LNCaP clone FGC (cell line): ENCODE measurements at regions not wholly inside any gene's neighbourhood (a gene's known extent, or its start where the extent isn't known, plus 50 kb on each side); places are given as distances from the start of the nearest gene placed in this dataset.

Experiments
- DNase-seq: peaks from one replicate; pipeline ENCODE4 v3.0.0-alpha.2; 2011; ENCODE audit warnings: low read depth
- H3K4me3 ChIP-seq: 2 replicates; pipeline ENCODE4 v1.5.1; 2011; ENCODE audit warnings: mild to moderate bottlenecking, low read depth, low read length, control low read depth
- TF ChIP-seq, protein P1 (sequence below): IDR thresholded peaks from 2 replicates; pipeline ENCODE4 v1.5.1; 2012; ENCODE audit warnings: mild to moderate bottlenecking; ENCODE audit not compliant: control insufficient read depth, insufficient read depth; ENCODE audit errors: extremely low read depth

DNA sequence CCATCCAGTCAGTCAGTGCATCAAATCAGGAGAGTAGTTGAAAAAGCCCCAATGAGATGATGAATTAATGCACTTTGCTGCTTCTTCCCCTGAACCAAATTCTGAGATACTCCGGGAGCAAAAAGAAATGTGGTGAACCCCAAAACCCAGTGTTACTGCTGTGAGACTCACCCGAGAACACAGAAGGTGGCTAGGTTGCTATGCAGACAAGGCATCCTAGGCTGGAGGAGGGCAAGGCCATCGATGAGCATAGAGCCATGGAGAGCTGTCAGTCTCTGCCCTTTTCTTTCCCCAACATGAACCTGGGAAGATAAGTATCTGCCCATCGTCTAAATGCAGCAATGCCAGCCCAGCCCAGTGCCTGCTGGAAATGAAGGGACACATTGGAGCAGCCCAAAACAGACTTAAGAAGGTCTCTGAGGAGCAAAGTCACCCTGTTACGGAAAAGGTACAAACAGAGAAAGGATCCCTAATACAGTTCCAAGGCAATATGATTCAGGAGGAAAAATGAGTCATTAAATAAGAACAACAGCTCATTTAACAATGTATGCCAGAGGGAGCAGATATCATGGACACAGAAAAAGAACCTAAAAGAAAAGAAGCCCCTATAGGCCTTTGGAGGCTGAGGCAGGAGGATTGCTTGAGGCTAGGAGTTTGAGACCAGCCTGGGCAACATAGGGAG is 272.0 kb downstream of the FOXO1 start:
- TF ChIP-seq, protein P1, sequence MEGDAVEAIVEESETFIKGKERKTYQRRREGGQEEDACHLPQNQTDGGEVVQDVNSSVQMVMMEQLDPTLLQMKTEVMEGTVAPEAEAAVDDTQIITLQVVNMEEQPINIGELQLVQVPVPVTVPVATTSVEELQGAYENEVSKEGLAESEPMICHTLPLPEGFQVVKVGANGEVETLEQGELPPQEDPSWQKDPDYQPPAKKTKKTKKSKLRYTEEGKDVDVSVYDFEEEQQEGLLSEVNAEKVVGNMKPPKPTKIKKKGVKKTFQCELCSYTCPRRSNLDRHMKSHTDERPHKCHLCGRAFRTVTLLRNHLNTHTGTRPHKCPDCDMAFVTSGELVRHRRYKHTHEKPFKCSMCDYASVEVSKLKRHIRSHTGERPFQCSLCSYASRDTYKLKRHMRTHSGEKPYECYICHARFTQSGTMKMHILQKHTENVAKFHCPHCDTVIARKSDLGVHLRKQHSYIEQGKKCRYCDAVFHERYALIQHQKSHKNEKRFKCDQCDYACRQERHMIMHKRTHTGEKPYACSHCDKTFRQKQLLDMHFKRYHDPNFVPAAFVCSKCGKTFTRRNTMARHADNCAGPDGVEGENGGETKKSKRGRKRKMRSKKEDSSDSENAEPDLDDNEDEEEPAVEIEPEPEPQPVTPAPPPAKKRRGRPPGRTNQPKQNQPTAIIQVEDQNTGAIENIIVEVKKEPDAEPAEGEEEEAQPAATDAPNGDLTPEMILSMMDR, result no peak
- no peak overlapping the region for H3K4me3 ChIP-seq
- no peak for DNase-seq

DNA sequence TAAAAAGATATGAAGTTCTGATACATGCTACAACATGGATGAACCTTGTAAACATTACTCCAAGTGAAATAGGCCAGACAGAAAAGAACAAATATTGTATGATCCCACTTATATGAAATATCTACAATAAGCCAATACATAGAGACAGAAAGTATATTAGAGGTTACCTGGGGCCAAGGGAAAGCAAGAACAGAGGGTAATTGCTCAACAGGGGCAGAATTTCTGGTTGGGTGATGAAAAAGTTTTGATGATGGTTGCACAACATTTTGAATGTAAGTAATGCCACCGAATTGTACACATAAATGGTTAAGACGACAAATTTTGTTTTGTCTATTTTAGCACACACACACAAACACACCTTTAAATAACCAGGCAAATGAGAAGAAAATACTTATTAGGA is 268.4 kb downstream of the FOXO1 start:
- TF ChIP-seq, protein P1, result no peak
- H3K4me3 ChIP-seq, result no peak overlapping the region
- no peak for DNase-seq

DNA sequence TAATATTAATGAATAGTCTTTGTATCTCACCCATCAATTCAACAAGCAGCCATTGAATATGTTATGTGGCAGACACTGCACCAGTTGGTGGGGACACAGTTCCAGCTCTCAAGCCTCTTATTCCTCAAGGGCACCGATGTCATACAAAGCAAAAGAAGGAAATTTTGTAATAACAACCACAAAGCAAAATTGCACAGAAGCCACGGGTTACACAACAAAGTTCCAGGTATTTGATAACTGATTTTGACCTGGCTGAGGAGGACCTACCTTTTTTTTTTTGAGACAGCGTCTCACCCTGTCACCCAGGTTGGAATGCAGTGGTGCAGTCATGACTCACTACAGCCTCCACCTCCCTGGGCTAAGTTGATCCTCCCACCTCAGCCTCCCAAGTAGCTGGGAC is 266.7 kb downstream of the FOXO1 start:
- no peak overlapping the region for H3K4me3 ChIP-seq
- DNase-seq, result no peak

DNA sequence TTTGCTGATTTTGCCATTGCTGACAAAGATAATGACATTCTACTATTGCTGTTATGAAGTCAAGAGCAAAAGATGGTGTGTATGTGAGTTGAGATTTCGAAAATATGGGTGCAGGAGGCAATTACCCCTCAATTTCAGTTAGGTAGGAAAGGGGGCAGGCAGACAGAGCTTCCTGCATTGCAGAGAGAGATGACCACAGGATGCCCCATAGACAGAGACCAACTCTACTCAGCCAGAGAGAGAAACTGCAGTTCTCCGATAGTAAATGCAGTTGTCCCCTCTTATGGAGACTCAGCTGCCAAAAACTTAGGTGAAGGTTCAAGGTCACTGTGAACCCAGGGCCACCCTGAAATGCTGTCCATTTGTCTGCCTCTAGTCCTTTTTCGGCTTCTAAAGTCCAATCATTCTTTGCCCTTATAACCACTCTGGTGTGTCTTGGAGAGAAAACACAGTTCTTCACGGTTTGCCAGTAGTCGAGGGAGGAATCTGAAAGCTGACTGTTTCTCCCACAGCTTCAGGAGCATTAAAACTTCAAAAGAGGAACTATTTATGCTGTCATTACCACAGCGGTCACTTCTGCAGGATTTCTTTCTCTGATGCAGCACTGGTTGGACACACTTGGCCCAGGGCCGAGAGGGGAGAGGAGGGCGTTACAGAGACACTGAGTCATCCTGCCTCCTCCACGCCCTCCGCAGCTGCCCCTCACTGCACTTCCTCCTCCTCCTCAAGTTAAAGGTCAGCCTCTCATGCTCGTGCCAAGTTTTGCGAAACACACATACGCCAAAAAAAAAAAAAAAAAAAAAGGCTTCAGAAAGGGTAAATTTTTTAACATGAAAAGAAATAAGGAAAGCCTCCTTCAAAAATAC is 264.3 kb downstream of the FOXO1 start:
- DNase-seq, result no peak
- TF ChIP-seq, protein P1, result no peak
- no peak overlapping the region for H3K4me3 ChIP-seq

More for the DNA sequence above, 266.7 kb downstream of the FOXO1 start:
- TF ChIP-seq, protein P1, result no peak

DNA sequence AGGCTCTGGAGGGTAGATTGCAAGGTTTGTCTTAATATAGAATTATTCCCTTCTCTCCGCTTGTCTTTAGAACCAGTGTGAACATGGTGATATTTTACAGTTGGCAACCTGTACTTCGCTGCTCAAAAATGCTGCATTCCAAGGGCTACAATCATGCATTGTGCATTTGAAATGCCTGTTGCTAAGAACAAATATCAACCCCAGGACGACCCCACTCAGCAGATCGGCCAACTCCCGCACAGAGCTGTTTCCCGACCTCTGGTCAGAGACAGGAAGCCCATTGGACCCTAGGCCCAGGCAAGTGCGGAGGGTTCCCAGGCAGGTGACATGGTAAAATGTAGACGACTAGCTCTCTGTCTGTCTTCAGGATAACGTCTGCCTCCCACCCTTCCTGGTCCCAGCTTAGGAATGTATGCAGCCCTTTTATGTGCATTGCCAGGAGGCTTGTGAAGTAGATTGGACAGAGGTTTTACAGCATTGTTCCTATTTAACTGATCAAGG is 263.5 kb downstream of the FOXO1 start:
- H3K4me3 ChIP-seq, result no peak overlapping the region
- DNase-seq, result no peak
- TF ChIP-seq, protein P1, result no peak

DNA sequence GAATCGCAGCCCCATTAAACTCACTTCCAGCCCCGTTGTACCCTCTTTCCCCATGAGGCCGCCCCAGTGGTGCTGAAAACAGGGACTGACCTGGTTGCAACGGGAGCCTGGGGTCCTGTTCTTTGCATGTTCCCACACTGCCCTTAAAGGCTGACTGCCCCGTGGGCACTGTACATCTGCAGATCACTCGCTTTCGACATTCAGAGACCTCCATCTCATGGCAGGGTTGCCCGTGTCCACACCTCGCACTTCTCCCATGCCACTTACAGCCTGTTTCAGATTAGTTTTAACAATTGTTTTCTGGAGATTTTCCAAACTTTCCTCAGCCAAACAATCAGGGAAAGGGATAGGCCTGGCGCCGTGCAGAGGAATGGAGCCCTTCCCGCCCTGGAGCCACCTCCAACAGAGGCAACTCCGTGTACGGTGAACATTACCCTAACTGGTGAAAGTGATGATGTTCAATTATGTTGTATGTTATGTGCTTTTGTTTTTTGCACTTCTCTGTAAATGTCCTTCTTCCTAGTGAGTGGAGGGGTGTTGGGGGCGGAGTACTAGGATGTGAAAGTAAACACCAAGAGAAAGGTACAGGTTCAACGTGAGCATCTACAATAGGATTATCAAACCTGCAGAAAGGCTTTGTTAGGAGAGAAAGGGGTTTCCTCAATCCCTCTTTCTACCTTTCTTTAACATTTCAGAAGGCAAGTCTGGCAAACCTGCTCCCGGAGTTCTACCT is 262.8 kb downstream of the FOXO1 start:
- TF ChIP-seq, protein P1, result no peak
- H3K4me3 ChIP-seq, result no peak overlapping the region

More for the DNA sequence above, 262.8 kb downstream of the FOXO1 start:
- no peak for DNase-seq
